Endothelial cell of umbilical vein (primary cell): ENCODE measurements at regions not wholly inside any gene's neighbourhood (a gene's known extent, or its start where the extent isn't known, plus 50 kb on each side); places are given as distances from the start of the nearest gene placed in this dataset.

Source experiments
- BruUV-seq: library from RNA; stranded (reverse); fragments of 400-500 nt; replicated peaks from 2 replicates; lab custom pipeline; 2021; lab: Mats Ljungman, UMichigan
- CTCF ChIA-PET: fragments of 300-600, 350-600 bp; sonication (Branson Sonifier 250); formaldehyde crosslinking; loops from one replicate; lab custom pipeline; 2021; ENCODE audit warnings: antibody characterized with exemption, inconsistent platforms; lab: Charles Lee
- POLR2A ChIA-PET: fragments of 300-600, 350-600 bp; sonication (Branson Sonifier 250); formaldehyde crosslinking; loops from one replicate; lab custom pipeline; 2021; ENCODE audit warnings: antibody characterized with exemption, inconsistent platforms; lab: Charles Lee
- DNase-seq: peaks from one replicate; pipeline ENCODE4 v3.0.0-alpha.2; 2011; ENCODE audit warnings: low read depth, low spot score
- FAIRE-seq: peaks from 2 replicates; lab custom pipeline; 2011; peaks lifted over from hg19 to GRCh38; lab: Jason Lieb, UNC
- H2AFZ ChIP-seq: 2 replicates; pipeline ENCODE4 v1.6.0; 2012; ENCODE audit warnings: low read depth, low read length, control low read depth, inconsistent platforms
- H3K27ac ChIP-seq: 2 replicates; pipeline ENCODE4 v1.5.1; 2011; ENCODE audit warnings: low read depth, mild to moderate bottlenecking, control low read depth, low read length, moderate library complexity; ENCODE audit not compliant: insufficient read depth
- H3K27me3 ChIP-seq, 2 experiments: 2 replicates each; pipeline versions ENCODE4 v1.6.0 to v1.6.1; 2011; ENCODE audit warnings: low read length in 2 of 2, mixed read lengths in 1 of 2; ENCODE audit not compliant: control insufficient read depth in 2 of 2, insufficient read depth in 2 of 2
- H3K36me3 ChIP-seq, 2 experiments: 2 replicates in 1 of 2; 3 replicates in 1 of 2; pipeline ENCODE4 v1.5.1; 2011; ENCODE audit warnings: low read length in 2 of 2, mild to moderate bottlenecking in 1 of 2, moderate library complexity in 1 of 2; ENCODE audit not compliant: control insufficient read depth in 2 of 2, insufficient read depth in 2 of 2; ENCODE audit errors: extremely low read depth in 1 of 2
- H3K4me1 ChIP-seq: 3 replicates; pipeline ENCODE4 v1.5.1; 2011; ENCODE audit warnings: mild to moderate bottlenecking, low read length; ENCODE audit not compliant: control insufficient read depth, insufficient read depth; ENCODE audit errors: extremely low read depth
- H3K4me2 ChIP-seq: 2 replicates; pipeline ENCODE4 v1.6.1; 2011; ENCODE audit warnings: low read length, control low read depth, mixed read lengths; ENCODE audit not compliant: insufficient read depth
- H3K4me3 ChIP-seq, 3 experiments: fragments of 200-600 bp in 1 of 3; sonication (generic), shearing (Covaris generic) in 1 of 3; replicated peaks in 1 of 3; 2 replicates each; pipeline ENCODE4 v1.5.1; 2011 to 2016; ENCODE audit warnings: control low read depth in 3 of 3, low read length in 3 of 3, mild to moderate bottlenecking in 2 of 3, inconsistent platforms in 1 of 3, low read depth in 1 of 3, moderate library complexity in 1 of 3; ENCODE audit not compliant: insufficient read depth in 1 of 3
- H3K79me2 ChIP-seq: 2 replicates; pipeline ENCODE4 v1.6.0; 2012; ENCODE audit warnings: low read length, inconsistent platforms; ENCODE audit not compliant: control insufficient read depth, insufficient read depth
- H3K9ac ChIP-seq: replicated peaks from 2 replicates; pipeline ENCODE3; 2011; ENCODE audit warnings: low read length, control low read depth; ENCODE audit not compliant: insufficient read depth; ENCODE audit errors: extremely low read depth
- H3K9me1 ChIP-seq: replicated peaks from 3 replicates; pipeline ENCODE4 v1.6.0; 2011; ENCODE audit warnings: mild to moderate bottlenecking, low read length; ENCODE audit not compliant: control insufficient read depth, insufficient read depth; ENCODE audit errors: extremely low read depth
- H3K9me3 ChIP-seq: replicated peaks from 2 replicates; pipeline ENCODE4 v1.5.1; 2012; ENCODE audit warnings: low read length, inconsistent platforms; ENCODE audit not compliant: control insufficient read depth, insufficient read depth
- H4K20me1 ChIP-seq: replicated peaks from 2 replicates; pipeline ENCODE3; 2011; ENCODE audit warnings: mild to moderate bottlenecking, low read length; ENCODE audit not compliant: control insufficient read depth, insufficient read depth; ENCODE audit errors: extremely low read depth
- EZH2 ChIP-seq: IDR thresholded peaks from 2 replicates; pipeline ENCODE4 v1.6.1; 2012; ENCODE audit warnings: borderline replicate concordance, low read depth, mild to moderate bottlenecking, moderate library complexity, low read length, inconsistent platforms; ENCODE audit not compliant: severe bottlenecking
- FOS ChIP-seq: IDR thresholded peaks from 2 replicates; pipeline ENCODE4 v1.6.1; 2011; ENCODE audit warnings: mild to moderate bottlenecking, low read length, moderate library complexity, borderline replicate concordance; ENCODE audit not compliant: insufficient read depth
- GATA2 ChIP-seq: IDR thresholded peaks from 2 replicates; pipeline ENCODE4 v1.7.0; 2011; ENCODE audit warnings: low read depth, mild to moderate bottlenecking, moderate library complexity, mixed read lengths, low read length; ENCODE audit not compliant: insufficient read length, insufficient read depth
- JUN ChIP-seq: IDR thresholded peaks from 2 replicates; pipeline ENCODE4 v1.6.1; 2011; ENCODE audit warnings: borderline replicate concordance, low read depth; ENCODE audit not compliant: insufficient read length, insufficient read depth
- MYC ChIP-seq: IDR thresholded peaks from one replicate; pipeline ENCODE4 v1.6.1; 2011; ENCODE audit warnings: mild to moderate bottlenecking, low read depth, low read length
- POLR2A ChIP-seq: IDR thresholded peaks from 2 replicates; pipeline ENCODE4 v1.6.1; 2012; ENCODE audit warnings: low read depth, mild to moderate bottlenecking, control low read depth, low read length
- POLR2AphosphoS5 ChIP-seq: IDR thresholded peaks from 2 replicates; pipeline ENCODE4 v1.6.1; 2012; ENCODE audit warnings: low read depth, mild to moderate bottlenecking, control low read depth, low read length, moderate library complexity; ENCODE audit not compliant: insufficient read depth
- dilution Hi-C: fragments of 300-500 bp; cut with MboI; formaldehyde crosslinking; loops from one replicate; pipeline ENCODE4 v1.15.0; 2019; ENCODE audit warnings: low sequenced_read_pairs; ENCODE audit not compliant: extremely low pct_ligation_motif_present
- intact Hi-C: fragments of 100-400 bp; cut with micrococcal nuclease; formaldehyde crosslinking; loops from one replicate; pipeline ENCODE4 v1.10.0; 2022
- TF ChIP-seq, protein P1 (sequence below), 2 donors: IDR thresholded peaks; 1 replicate in 1 of 2; 2 replicates in 1 of 2; pipeline ENCODE4 v1.5.1; 2011; ENCODE audit warnings: low read length in 2 of 2, mild to moderate bottlenecking in 2 of 2, moderate library complexity in 2 of 2, control low read depth in 1 of 2, inconsistent platforms in 1 of 2, low read depth in 1 of 2; ENCODE audit not compliant: insufficient read depth in 1 of 2; ENCODE audit errors: extremely low read depth in 1 of 2
- TF ChIP-seq, protein P2 (sequence below): IDR thresholded peaks from 2 replicates; pipeline ENCODE4 v1.6.1; 2011; ENCODE audit not compliant: insufficient read depth, insufficient read length

DNA sequence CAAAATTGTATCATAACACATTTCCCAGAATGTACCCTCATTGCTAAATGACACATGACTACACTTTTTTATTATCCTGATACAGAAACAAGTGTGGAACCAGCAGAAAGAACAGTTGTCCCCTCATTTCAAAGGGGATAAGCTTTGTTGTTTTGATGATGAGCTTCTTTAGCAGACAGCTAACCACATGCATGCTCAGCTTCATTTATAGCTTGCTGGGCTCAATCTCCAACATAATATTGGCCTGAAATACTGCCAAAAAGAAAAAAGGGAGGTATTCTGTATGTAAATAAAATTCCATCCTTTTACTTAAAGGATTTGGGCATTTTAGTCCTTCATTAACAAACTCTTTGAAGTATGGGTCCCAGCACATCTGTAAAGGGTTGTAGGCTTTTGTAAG lies 120.4 kb downstream of the SPATA31D1 start:
- no peak overlapping the region for H3K9ac ChIP-seq
- DNase-seq = no peak
- no peak for FAIRE-seq
- dilution Hi-C loops = no loop called here
- H3K27me3 ChIP-seq = no peaks in the 10 kb centered on the region
- no peaks in the 10 kb centered on the region for H3K79me2 ChIP-seq
- H3K4me1 ChIP-seq = no peaks in the 10 kb centered on the region
- H3K4me3 ChIP-seq = no peak overlapping the region
- CTCF ChIA-PET = no interaction called here
- POLR2A ChIA-PET = no interaction called here
- H3K9me1 ChIP-seq = no peaks in the 10 kb centered on the region
- H3K27ac ChIP-seq = no peak overlapping the region
- intact Hi-C loops = no loop called here
- no peak overlapping the region for H3K4me2 ChIP-seq
- H4K20me1 ChIP-seq = no peaks in the 10 kb centered on the region
- H3K36me3 ChIP-seq = no peaks in the 10 kb centered on the region
- BruUV-seq = no TSS peak
- H2AFZ ChIP-seq = no peak overlapping the region
- TF ChIP-seq POLR2AphosphoS5 (no peak), EZH2 (no peak), MYC (no peak), FOS (no peak), POLR2A (no peak), GATA2 (no peak), JUN (no peak)
- TF ChIP-seq, protein P1, sequence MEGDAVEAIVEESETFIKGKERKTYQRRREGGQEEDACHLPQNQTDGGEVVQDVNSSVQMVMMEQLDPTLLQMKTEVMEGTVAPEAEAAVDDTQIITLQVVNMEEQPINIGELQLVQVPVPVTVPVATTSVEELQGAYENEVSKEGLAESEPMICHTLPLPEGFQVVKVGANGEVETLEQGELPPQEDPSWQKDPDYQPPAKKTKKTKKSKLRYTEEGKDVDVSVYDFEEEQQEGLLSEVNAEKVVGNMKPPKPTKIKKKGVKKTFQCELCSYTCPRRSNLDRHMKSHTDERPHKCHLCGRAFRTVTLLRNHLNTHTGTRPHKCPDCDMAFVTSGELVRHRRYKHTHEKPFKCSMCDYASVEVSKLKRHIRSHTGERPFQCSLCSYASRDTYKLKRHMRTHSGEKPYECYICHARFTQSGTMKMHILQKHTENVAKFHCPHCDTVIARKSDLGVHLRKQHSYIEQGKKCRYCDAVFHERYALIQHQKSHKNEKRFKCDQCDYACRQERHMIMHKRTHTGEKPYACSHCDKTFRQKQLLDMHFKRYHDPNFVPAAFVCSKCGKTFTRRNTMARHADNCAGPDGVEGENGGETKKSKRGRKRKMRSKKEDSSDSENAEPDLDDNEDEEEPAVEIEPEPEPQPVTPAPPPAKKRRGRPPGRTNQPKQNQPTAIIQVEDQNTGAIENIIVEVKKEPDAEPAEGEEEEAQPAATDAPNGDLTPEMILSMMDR (IDR thresholded peaks at IDR 0.05; ENCODE audit: extremely low read depth in 1 of 2, insufficient read depth in 1 of 2, low read depth in 1 of 2, low read length in 2 of 2) = no peak
- TF ChIP-seq, protein P2, sequence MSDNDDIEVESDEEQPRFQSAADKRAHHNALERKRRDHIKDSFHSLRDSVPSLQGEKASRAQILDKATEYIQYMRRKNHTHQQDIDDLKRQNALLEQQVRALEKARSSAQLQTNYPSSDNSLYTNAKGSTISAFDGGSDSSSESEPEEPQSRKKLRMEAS = no peak
- no peaks in the 10 kb centered on the region for H3K9me3 ChIP-seq
